ENCODE measurements at regions not wholly inside any gene's neighbourhood (a gene's known extent, or its start where the extent isn't known, plus 50 kb on each side); places are given as distances from the start of the nearest gene placed in this dataset.

DNA sequence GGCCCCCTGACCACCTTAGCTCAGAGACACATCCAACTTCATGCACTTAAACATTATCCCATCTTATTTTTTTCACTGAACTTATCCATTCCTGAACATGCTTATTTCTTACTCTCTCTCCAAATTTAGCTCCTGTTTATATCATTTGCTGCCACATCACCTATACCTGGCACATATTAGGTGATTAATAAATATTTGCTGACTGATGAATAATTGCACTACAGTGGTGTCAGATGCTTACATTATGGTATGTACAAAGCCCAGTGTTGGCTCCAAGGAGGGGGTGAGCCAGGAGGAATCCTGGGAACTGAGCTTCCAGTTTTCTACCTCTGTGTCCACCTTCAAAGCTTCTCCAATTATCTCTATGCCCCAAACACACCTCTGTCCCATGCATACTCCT is 124.0 kb upstream of the PMFBP1 start:
- CTCF ChIA-PET: no interaction called here
- no peak overlapping the region for H3K4me3 Mint-ChIP-seq
- no peaks in the 10 kb centered on the region for H3K4me1 Mint-ChIP-seq
- no peak for ATAC-seq (ENCODE audit: low read depth)
- H3K9me3 Mint-ChIP-seq: no peaks in the 10 kb centered on the region
- no peaks in the 10 kb centered on the region for H3K36me3 Mint-ChIP-seq (ENCODE audit: low read depth)
- no peak for DNase-seq
- no peak overlapping the region for H3K27ac Mint-ChIP-seq
- intact Hi-C loops (cut with micrococcal nuclease): no loop called here
- no peaks in the 10 kb centered on the region for H3K27me3 Mint-ChIP-seq
- TF ChIP-seq, protein P1, sequence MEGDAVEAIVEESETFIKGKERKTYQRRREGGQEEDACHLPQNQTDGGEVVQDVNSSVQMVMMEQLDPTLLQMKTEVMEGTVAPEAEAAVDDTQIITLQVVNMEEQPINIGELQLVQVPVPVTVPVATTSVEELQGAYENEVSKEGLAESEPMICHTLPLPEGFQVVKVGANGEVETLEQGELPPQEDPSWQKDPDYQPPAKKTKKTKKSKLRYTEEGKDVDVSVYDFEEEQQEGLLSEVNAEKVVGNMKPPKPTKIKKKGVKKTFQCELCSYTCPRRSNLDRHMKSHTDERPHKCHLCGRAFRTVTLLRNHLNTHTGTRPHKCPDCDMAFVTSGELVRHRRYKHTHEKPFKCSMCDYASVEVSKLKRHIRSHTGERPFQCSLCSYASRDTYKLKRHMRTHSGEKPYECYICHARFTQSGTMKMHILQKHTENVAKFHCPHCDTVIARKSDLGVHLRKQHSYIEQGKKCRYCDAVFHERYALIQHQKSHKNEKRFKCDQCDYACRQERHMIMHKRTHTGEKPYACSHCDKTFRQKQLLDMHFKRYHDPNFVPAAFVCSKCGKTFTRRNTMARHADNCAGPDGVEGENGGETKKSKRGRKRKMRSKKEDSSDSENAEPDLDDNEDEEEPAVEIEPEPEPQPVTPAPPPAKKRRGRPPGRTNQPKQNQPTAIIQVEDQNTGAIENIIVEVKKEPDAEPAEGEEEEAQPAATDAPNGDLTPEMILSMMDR (IDR thresholded peaks at IDR 0.05): no peak
- POLR2A ChIA-PET: no interaction called here

DNA sequence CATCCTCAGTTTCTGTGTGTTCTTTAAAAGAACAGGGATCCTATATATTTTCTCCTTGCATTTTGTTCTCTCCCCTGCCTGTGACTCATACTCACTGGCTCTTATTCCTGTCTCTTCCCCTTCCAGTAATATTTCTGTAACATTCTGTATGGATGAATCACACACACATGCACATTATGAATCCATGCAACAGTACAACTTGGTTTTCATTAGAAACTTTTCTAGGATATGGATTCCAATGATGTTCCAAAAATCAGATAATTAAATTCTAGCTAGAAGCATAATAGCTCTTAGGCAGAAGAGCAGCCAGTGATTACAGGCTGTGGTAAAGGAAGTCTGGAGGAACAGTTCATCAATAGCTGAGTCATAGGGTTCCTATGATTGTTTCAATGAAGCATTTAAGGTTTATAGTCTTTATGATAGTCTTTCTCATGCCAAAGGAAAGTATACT is 119.6 kb upstream of the PMFBP1 start:
- CTCF ChIA-PET: no interaction called here
- TF ChIP-seq, protein P1 (IDR thresholded peaks at IDR 0.05): no peak
- H3K4me3 Mint-ChIP-seq: no peak overlapping the region
- no peak for ATAC-seq (ENCODE audit: low read depth)
- POLR2A ChIA-PET: no interaction called here
- no peaks in the 10 kb centered on the region for H3K9me3 Mint-ChIP-seq
- H3K27ac Mint-ChIP-seq: no peak overlapping the region
- H3K4me1 Mint-ChIP-seq: no peaks in the 10 kb centered on the region
- no peaks in the 10 kb centered on the region for H3K36me3 Mint-ChIP-seq (ENCODE audit: low read depth)
- no peak for DNase-seq
- H3K27me3 Mint-ChIP-seq: no peaks in the 10 kb centered on the region
- intact Hi-C loops (cut with micrococcal nuclease): no loop called here

DNA sequence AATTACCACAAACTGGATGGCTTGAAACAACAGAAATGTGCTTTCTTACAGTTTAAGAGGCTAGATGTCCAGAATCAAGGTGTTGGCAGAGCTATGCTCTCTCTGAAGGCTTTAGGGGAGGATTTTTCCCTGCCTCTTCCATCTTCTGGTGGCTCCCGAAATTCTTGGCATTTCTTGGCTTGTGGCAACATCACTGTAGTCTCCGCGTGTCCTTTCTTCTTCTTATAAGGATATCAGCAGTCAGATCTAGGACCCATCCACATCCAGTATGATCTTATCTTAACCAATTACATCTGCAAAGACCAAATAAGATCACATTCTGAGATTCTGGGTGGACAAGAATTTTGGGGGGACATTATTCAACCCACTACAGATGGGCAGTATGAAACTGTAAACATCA is 119.2 kb upstream of the PMFBP1 start:
- Mint-ChIP-seq H3K4me1 (no peaks in the 10 kb centered on the region), H3K36me3 (ENCODE audit: low read depth) (no peaks in the 10 kb centered on the region), H3K27me3 (no peaks in the 10 kb centered on the region), H3K27ac (no peak overlapping the region), H3K9me3 (no peaks in the 10 kb centered on the region), H3K4me3 (no peak overlapping the region)
- intact Hi-C loops (cut with micrococcal nuclease): no loop called here
- ChIA-PET CTCF (no interaction called here), POLR2A (no interaction called here)
- no peak for DNase-seq
- ATAC-seq (ENCODE audit: low read depth): no peak
- TF ChIP-seq, protein P1 (IDR thresholded peaks at IDR 0.05): no peak

DNA sequence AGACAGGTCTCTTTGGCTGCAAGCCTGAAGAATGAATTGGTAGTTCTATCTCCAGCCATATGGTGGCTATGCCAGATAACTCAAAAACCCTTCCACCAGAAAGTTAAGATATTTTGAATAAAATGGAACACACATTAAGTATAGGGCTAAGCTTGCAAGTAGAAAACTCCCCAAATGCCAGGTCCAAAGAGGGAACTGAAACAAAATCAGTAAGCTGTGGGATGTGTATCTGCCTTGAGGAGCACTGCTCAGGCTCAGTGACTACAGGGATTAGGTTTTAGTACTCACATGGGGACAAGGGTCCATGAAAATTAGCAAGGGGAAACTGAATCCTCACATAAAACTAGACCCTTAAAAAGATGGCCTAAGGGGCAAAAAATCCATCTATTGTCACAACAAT is 115.7 kb upstream of the PMFBP1 start:
- intact Hi-C loops (cut with micrococcal nuclease): no loop called here
- TF ChIP-seq, protein P1 (IDR thresholded peaks at IDR 0.05): no peak
- DNase-seq: no peak
- Mint-ChIP-seq H3K4me3 (no peak overlapping the region), H3K9me3 (no peaks in the 10 kb centered on the region), H3K4me1 (no peaks in the 10 kb centered on the region), H3K27me3 (no peaks in the 10 kb centered on the region), H3K27ac (no peak overlapping the region), H3K36me3 (ENCODE audit: low read depth) (peaks cover 7% of the 10 kb centered on the region)
- ATAC-seq (ENCODE audit: low read depth): no peak
- ChIA-PET POLR2A (no interaction called here), CTCF (no interaction called here)

DNA sequence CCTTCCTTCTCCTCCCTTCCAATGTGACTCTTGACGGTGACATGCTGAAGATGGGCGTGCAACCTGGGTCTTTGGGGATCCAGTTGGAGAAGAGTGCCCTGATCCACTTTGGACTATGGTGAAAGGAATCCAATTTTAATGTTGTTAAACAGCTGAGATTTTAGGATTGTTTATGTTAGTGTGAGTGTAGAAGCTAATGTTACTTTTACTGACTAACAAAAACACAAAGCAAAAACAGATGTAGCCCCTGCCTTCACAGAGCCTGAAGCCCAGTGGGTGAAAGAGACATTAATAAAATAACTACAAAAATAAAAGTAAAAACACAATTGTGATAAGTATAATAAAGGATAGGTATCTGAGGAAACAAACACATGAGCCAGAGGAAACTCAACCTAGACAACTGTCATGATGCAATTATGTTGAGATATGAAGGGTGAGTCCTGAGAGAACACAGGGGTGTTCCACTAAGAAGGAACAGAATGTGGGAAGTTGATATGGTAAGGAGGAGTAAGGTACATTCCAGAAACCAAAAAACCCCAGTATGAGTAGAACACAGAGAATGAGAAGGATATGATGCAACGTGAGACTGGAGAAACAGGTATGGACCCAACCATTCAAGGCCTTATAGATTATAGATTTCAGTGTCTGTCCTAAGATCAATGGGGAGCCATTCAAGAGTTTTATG is 115.1 kb upstream of the PMFBP1 start:
- TF ChIP-seq, protein P1 (IDR thresholded peaks at IDR 0.05): no peak
- Mint-ChIP-seq H3K9me3 (no peaks in the 10 kb centered on the region), H3K36me3 (ENCODE audit: low read depth) (peaks cover 7% of the 10 kb centered on the region), H3K4me3 (no peak overlapping the region), H3K27me3 (no peaks in the 10 kb centered on the region), H3K27ac (no peak overlapping the region), H3K4me1 (no peaks in the 10 kb centered on the region)
- CTCF ChIA-PET: no interaction called here
- no peak for DNase-seq
- no peak for ATAC-seq (ENCODE audit: low read depth)
- intact Hi-C loops (cut with micrococcal nuclease): no loop called here
- POLR2A ChIA-PET: no interaction called here
